ENCODE measurements at regions not wholly inside any gene's neighbourhood (a gene's known extent, or its start where the extent isn't known, plus 50 kb on each side); places are given as distances from the start of the nearest gene placed in this dataset.

DNA sequence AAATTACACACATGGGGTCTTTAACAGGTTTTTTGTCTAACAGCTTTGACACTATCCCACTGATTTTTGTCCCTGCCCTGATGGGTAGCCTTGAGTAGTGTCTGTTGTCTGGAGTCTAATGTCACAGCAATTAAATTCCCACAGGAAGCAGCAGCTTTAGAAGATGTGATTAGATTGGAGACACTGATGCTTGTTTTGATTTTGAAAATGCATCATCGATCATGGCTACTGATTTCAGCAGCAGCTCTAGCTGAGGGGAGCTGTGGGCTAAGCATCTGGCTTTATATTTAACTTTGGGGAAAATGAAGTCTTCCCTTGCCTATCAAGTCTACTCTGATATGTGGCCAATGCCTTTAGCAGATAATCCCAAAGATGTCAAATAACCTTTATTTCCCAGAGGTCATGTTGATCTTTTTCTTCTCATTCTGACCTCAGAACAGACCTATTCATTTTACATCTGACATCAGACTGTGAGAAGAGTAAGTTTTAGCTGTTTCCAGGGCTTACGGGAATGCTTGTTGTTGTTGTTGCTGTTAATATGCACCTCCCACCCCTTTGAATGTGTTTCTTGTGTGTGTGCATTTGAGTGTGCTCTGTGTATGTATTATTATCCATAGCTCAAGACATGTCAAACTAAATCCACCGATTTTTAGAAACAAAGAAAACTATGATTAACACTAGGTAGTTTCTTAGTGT lies 704.9 kb upstream of the NUDT12 start:
- Histone ChIP-seq H4K20me1 (ENCODE audit: insufficient read depth, poor library complexity, severe bottlenecking) (no peaks in the 10 kb centered on the region), H3K36me3 (replicated peaks; ENCODE audit: insufficient read depth, low read depth) (no peaks in the 10 kb centered on the region), H3K9me3 (ENCODE audit: low read depth) (no peaks in the 10 kb centered on the region), H3K9me2 (replicated peaks; ENCODE audit: insufficient read depth) (no peaks in the 10 kb centered on the region), H3K4me3 (no peak overlapping the region), H3K27me3 (no peaks in the 10 kb centered on the region), H3K79me2 (no peaks in the 10 kb centered on the region), H3K4me1 (ENCODE audit: insufficient read depth) (no peaks in the 10 kb centered on the region), H3K27ac (no peak overlapping the region), H3K4me2 (no peak overlapping the region), H2AFZ (no peak overlapping the region)
- WGBS (ENCODE audit: low lambda C conversion rate, missing lambda C conversion rate): 78% methylated on average over 3 of the region's 3 CpGs
- DNase-seq (ENCODE audit: low spot score): no peak
- no peak for TF ChIP-seq EZH2 (IDR thresholded peaks at IDR 0.05; ENCODE audit: borderline replicate concordance)
- no peak for TF ChIP-seq EZH2phosphoT487 (IDR thresholded peaks at IDR 0.05; ENCODE audit: low read depth, severe bottlenecking, unreplicated experiment)
- TF ChIP-seq, protein P1, sequence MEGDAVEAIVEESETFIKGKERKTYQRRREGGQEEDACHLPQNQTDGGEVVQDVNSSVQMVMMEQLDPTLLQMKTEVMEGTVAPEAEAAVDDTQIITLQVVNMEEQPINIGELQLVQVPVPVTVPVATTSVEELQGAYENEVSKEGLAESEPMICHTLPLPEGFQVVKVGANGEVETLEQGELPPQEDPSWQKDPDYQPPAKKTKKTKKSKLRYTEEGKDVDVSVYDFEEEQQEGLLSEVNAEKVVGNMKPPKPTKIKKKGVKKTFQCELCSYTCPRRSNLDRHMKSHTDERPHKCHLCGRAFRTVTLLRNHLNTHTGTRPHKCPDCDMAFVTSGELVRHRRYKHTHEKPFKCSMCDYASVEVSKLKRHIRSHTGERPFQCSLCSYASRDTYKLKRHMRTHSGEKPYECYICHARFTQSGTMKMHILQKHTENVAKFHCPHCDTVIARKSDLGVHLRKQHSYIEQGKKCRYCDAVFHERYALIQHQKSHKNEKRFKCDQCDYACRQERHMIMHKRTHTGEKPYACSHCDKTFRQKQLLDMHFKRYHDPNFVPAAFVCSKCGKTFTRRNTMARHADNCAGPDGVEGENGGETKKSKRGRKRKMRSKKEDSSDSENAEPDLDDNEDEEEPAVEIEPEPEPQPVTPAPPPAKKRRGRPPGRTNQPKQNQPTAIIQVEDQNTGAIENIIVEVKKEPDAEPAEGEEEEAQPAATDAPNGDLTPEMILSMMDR (IDR thresholded peaks at IDR 0.05; ENCODE audit: poor library complexity): no peak

DNA sequence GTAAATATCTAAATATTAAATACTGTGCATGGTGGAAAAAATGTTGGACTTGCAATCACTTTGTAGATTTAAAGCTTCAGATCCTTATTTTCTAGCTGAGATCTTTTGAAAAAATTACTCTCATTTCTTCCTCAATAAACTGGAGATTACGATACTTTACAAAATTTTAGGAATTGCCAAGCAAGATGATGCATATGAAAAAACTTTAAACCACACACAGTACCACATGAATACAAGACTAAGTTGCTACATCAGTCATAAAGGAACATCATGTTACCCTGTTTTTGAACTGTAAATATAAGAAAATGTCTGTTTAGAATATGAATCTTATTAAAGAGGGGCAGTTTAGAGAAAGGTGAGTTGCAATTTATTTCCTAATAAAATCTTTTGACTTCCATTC lies 703.6 kb upstream of the NUDT12 start:
- Histone ChIP-seq H3K9me3 (ENCODE audit: low read depth) (no peaks in the 10 kb centered on the region), H3K79me2 (no peaks in the 10 kb centered on the region), H3K4me1 (ENCODE audit: insufficient read depth) (no peaks in the 10 kb centered on the region), H3K27ac (no peak overlapping the region), H3K36me3 (replicated peaks; ENCODE audit: insufficient read depth, low read depth) (no peaks in the 10 kb centered on the region), H4K20me1 (ENCODE audit: insufficient read depth, poor library complexity, severe bottlenecking) (no peaks in the 10 kb centered on the region), H3K27me3 (no peaks in the 10 kb centered on the region), H3K4me2 (no peak overlapping the region), H3K4me3 (no peak overlapping the region), H2AFZ (no peak overlapping the region), H3K9me2 (replicated peaks; ENCODE audit: insufficient read depth) (no peaks in the 10 kb centered on the region)
- no peak for DNase-seq (ENCODE audit: low spot score)
- 89% methylated on average over 1 of the region's 1 CpG for WGBS (ENCODE audit: low lambda C conversion rate, missing lambda C conversion rate)
- TF ChIP-seq EZH2 (IDR thresholded peaks at IDR 0.05; ENCODE audit: borderline replicate concordance) (no peak), EZH2phosphoT487 (IDR thresholded peaks at IDR 0.05; ENCODE audit: low read depth, severe bottlenecking, unreplicated experiment) (no peak)
- TF ChIP-seq, protein P1 (IDR thresholded peaks at IDR 0.05; ENCODE audit: poor library complexity): no peak

DNA sequence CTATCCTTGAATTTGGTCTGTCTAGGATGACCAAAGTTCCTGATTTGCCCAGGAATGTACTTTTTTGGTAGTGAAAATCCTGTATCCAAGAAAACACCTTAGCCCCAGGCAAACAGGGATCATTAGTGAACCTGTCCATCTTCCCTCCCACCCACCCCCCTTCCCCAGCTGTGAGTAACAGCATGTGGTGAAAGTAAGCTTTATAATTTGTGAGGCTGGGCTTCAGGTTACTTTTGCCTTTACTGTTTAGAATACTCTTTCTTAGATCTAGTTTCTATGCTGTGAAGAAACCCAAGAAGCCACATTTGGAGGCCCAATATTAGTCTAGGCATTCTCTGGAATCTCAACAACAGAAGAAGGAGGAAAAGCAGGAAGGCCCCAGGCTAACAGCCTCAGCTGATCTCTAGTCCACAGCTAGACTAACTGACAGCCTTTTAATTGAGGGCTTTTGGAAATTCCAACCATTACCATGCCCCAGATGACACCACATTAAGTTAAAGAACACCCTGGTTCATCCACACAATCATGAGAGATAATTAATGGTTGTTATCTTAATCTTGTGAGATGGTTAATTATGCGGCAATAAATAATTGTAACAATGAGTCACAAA lies 703.0 kb upstream of the NUDT12 start:
- H3K4me2 ChIP-seq: no peak overlapping the region
- TF ChIP-seq EZH2 (IDR thresholded peaks at IDR 0.05; ENCODE audit: borderline replicate concordance): no peak
- TF ChIP-seq, protein P1 (IDR thresholded peaks at IDR 0.05; ENCODE audit: poor library complexity): no peak
- TF ChIP-seq EZH2phosphoT487 (IDR thresholded peaks at IDR 0.05; ENCODE audit: low read depth, severe bottlenecking, unreplicated experiment): no peak
- no peaks in the 10 kb centered on the region for H3K9me3 ChIP-seq (ENCODE audit: low read depth)
- H3K36me3 ChIP-seq (replicated peaks; ENCODE audit: insufficient read depth, low read depth): no peaks in the 10 kb centered on the region
- H3K79me2 ChIP-seq: no peaks in the 10 kb centered on the region
- WGBS (ENCODE audit: low lambda C conversion rate, missing lambda C conversion rate): 92% methylated on average over 1 of the region's 1 CpG
- no peaks in the 10 kb centered on the region for H3K27me3 ChIP-seq
- H3K9me2 ChIP-seq (replicated peaks; ENCODE audit: insufficient read depth): no peaks in the 10 kb centered on the region
- H3K4me1 ChIP-seq (ENCODE audit: insufficient read depth): no peaks in the 10 kb centered on the region
- no peak overlapping the region for H3K27ac ChIP-seq
- H2AFZ ChIP-seq: no peak overlapping the region
- DNase-seq (ENCODE audit: low spot score): no peak
- no peak overlapping the region for H3K4me3 ChIP-seq
- H4K20me1 ChIP-seq (ENCODE audit: insufficient read depth, poor library complexity, severe bottlenecking): no peaks in the 10 kb centered on the region
